ENCODE measurements at regions not wholly inside any gene's neighbourhood (a gene's known extent, or its start where the extent isn't known, plus 50 kb on each side); places are given as distances from the start of the nearest gene placed in this dataset.

DNA sequence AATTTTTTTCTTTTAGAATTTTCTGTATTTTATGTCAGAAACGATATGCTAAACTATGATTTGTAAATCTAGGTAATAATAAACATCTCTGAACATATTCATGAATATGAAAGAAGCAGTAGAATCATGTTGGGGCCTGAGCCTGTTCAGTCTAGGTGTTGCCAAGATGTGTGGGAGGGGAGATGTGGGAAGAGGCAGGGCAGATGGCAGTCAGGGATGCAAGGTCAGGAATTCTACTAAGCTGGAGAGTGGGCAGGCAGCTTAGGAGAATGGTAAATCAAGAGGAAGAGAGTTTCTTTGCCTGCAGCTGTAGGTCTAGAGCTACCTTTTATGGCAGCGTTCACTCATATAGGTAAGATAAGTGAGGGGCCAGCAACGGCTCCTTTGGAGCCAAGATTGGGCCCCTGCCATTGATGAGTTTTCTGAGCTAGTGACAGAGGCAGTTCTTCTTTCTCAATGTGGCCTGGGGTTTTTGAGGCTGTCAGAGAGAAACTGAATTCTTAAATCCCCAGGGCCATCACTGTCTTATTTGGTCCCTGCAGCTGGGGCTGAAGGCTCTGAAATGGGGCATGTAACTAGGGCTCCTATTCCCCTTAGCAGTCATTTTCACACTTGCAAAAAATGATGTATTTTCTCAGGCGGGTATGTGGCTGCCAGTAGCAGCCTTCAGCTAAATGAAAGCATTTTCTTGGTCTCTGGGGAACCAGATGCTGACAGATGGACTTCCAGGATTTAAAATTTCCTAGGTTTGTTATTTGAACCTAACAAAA is 232.8 kb downstream of the PIK3C3 start:
- peak; percentile 52 for DNase-seq

DNA sequence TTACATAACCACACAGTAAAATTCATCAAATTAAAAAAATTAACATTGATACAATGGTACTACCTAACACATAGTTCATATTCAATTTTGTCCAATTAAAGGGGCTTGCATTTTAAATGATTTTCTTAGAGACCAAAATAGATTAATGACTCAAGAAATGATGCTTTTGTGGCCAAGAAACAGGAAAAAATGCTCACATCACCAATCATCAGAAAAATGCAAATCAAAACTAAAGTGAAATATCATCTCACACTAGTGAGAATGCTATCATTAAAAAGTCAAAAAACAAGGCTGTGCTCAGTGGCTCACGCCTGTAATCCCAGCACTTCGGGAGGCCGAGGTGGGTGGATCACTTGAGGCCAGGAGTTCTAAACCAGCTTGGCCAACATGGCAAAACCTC is 235.6 kb downstream of the PIK3C3 start:
- DNase-seq = no peak

DNA sequence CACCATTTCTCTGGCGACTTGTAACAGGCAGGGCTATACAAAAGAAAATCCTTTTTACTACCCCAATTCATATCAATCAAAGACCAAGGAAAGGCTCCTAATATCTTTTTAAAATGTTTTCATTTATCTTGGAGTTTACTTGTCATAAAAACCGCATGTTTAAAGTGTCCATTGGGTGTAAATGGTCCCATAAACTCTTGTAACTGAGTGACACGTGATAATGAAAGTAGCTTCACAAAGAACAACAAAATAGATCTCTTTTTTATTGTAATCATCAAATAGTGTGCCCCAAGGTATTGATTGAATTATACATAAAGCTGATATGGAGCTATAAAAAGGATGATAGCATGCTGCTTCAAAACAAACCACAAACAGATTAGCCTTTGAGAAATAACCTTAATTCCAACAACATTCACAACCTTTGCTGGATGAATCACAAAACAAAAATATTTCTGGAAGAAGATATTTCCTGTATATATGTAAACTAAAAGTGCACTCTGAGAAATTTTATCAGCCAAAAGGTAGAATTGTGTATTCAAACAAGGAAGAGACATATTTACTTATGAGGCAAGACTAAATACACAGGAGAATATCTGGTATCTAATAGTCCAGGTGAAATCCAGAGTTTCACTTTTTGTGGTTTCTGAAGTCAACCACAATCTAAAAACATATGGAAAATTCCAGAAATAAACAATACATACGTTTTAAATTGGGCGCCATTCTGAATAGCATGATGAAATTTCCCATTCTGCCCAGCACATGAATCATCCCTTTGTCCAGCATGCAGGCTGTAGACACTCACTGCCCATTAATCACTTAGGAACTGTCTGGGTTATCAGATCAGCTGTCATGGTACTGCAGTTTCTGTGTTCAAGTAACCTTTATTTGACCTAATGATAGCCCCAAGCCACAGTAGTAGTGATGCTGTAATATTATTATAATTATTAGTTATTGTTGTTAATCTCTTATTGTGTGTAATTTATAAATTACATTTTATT is 237.5 kb downstream of the PIK3C3 start:
- no peak for DNase-seq

DNA sequence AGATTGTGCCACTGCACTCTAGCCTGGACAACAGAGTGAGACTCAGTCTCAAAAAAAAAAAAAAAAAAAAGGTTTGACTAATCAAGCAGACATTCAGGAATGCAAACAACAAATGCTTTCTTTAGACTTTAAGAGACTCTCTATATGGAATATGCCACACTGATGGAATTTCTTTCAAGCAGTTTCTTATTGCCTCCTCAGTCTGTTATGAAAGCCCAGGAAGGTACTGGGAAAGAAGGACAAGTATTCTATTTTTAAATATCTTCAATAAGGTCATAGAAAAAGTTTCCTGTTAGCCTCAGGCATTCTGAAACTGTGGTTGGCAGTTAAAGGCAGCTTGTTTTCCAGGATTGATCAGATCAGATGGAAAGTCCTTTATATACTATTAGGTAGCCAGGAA is 241.6 kb downstream of the PIK3C3 start:
- no peak for DNase-seq

DNA sequence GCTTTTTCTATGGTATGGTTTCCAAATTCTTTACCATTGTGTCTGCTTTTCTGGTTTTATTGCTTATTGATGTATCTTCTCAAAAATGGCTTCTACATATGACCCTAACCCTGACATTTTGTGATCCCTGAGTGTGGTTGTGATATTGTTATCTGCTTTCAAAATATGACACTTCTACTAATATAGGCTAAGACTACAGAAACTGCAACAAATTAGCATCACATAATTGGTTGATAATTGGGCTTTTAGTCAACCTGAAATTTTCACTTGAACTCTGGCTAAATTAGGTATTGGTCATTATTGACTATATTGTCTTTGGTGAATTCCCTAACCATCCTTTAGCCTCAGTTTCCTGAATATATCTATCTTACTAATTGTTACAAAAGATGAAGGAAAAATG is 246.1 kb downstream of the PIK3C3 start:
- DNase-seq = no peak

DNA sequence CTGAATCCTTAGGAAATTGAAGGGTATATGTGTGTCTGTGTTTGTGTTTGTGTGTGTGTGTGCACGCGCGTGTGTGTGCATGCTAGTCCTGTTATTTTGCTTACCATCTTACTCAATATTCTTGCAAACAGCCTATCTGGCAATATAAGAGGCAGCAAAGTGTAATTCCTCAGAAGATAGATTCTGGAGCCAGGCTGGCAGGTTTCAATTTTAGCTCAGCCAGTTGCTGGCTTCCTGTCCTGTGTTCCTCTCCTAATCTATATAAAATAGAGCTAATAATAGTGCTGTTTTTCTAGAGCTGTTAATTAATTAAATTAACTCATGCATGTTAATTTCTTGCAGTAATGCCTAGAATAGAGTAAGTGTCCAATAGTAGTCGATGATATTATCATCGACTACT is 256.2 kb downstream of the PIK3C3 start:
- no peak for DNase-seq

DNA sequence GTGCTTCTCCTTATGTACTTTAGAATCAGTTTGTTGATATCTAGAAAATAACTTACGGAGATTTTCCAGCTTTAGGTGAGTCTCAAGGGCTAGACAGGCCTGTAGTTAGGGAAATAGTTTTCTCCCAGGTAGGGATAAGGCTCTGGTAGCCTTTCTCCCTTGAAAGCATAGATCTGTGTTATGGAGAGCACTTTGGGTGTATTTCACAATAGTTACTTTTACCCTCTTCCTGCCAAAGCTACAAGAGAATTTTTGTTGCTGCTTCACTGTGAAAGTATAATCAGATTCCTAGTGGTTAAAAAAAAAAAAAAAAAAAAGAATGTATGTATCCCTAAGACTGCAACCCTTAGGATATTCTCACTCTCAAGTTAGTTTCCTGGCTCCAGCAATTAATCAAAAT is 267.5 kb downstream of the PIK3C3 start:
- no peak for DNase-seq

DNA sequence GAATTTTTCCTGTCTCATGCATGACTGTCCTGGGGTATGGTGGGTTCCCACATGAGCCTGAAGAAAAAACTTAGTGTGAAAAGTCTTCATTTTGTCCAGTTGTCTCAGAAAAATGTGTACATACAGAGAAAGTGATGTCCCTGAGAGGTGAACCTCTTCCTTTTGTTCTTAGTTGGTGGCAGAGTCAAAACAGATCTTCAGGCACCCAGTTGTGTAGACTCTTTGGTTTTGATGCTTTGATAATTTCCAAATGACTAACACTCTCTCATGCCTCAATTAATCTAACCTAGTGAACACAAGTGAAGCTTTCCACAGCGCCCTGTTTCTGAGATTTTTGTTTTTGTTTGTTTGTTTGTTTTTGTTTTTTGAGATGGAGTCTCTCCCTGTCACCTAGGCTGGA is 273.5 kb downstream of the PIK3C3 start:
- no peak for DNase-seq

DNA sequence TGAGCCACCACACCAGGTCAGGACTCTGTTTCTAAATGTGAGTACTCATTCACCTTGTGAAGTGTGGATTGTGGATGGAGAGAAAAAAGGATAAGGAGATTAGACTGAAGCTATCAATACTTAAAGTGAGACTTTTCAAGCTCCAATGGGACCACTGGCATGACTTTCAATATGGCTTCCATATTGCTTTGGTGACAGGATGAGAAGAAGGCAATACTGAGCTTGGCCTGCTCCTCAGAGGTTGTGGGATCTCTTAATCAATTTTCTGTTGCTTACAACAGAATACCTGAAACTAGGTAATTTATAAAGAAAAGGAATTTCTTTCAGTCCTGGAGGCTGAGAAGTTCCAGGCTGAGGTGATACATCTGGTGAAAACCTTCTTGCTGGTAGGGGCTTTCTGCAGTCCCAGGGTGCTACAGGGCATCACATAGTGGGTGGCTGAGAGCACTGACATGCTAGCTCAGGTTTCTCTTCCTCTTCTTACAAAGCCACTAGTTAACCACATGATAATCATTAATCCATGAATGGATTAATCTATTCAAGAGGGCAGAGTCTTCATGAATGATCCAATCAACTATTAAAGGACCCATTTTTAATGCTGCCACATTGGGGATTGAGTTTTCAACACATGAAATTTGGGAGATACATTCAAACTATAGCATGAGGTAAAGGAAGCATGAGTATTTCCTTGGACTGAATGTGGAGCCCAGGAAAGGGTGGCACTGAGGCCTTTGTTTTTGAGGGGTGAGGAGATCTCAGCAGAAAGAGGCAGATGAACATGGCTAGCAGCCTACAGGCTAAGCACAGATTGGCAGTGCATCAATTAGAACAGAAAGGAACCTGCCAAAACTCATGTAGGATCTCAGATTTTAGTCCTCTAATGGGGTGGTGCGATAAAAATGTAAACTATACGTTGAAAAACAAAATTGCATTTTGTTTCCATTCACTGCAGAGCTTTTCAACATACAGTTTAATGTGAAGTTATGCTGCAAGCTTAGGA is 274.5 kb downstream of the PIK3C3 start:
- DNase-seq = no peak

DNA sequence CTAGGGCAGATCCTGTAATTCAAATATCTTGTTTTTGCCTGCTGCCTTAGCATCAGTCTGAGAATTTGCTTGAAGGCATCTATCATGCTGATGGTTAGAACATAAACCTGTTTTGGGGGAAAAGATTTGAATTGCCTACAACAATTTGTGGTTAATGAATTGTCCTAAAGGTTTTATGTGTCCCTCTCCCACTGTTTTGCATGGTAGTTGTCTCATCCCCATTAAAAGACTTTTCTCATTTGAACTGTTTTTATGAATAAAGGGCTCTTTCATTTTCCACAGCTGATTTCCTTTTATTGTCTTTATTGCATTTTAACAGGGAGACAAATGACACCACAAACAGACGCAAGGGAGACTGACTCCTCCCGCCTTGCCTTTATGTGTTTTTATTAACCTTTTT is 275.6 kb downstream of the PIK3C3 start:
- DNase-seq = no peak

DNA sequence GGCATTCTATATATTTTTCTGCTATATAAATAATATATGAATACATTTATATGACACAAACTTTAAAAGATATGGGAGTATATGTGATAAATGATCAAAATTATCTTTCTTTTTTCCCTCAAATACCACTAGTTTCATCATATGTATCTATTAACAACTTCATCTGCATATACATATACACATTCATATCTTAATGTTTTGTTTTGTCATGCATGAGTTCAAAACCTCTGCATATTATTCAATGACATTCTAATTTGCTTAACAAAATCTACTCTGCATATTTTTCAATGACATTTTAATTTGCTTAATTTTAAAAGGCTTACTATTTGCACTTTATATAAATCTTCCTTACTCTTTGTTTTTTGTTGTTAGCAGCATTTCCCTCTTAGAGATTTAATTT is 276.2 kb downstream of the PIK3C3 start:
- DNase-seq = no peak

DNA sequence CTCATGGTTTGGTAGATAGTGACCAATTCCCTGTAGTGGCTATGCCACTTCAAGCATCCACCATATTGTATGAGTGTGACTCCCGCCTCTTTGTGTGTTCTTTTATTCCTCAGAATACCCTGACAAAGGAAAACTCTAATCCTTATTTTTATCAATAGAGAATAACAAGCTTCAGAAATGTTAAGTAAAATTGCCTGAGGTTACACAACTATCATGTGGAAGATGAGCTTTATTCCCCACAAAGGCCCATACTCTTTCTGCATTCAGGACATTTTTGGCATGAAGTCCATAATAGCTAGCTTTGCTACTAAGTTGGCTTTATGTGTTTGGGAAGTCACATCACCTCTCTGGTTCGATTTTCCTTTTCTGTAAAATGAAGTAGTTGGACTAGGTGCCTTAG is 276.8 kb downstream of the PIK3C3 start:
- no peak for DNase-seq

DNA sequence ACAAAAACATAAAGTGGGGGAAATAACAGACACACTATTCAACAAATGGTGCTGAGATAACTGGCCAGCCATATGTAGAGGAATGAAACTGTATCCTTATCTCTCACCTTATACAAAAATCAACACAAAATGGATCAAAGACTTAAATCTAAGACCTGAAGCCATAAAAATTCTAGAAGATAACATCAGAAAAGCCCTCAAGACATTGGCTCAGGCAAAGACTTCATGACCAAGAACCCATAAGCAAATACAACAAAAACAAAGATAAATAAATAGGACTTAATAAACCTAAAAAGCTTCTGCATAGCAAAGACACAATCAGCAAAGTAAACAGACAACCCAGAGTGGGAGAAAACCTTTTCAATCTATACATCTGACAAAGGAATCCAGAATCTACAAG is 278.9 kb downstream of the PIK3C3 start:
- no peak for DNase-seq

DNA sequence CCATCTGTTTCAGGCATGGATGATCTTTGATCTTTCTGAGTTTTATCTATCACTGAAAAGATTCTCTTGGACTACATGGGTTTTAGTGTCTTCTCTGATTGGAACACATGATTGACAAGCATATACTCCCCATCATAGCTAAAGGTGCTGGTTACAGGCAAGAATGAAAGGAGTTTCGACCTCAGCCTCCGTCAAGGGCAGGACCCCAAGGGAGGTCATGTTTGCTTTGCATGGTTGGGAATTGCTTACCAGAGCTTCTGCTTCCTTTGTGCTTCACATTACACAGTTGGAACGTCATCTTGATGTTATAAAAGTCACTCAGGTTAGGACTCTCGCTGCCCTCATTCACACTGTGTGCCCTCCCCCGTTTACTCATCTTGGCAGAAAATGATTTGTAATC is 287.7 kb downstream of the PIK3C3 start:
- DNase-seq = no peak

DNA sequence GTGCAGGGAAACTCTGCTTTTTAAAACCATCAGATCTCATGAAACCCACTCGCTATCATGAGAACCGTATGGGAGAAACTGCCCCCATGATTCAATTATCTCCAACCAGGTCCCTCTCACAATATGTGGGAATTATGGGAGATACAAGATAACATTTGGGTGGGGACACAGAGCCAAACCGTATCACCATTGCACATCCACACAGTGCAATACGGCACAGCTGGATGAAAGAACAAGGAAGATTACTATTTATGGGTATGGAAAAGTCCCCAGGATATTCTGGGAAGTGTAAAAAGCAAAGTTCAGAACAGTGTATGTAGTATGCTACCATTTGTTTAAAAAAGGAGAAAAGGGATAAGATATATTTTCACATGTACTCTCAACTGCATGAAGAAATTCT is 290.1 kb downstream of the PIK3C3 start:
- DNase-seq = no peak

DNA sequence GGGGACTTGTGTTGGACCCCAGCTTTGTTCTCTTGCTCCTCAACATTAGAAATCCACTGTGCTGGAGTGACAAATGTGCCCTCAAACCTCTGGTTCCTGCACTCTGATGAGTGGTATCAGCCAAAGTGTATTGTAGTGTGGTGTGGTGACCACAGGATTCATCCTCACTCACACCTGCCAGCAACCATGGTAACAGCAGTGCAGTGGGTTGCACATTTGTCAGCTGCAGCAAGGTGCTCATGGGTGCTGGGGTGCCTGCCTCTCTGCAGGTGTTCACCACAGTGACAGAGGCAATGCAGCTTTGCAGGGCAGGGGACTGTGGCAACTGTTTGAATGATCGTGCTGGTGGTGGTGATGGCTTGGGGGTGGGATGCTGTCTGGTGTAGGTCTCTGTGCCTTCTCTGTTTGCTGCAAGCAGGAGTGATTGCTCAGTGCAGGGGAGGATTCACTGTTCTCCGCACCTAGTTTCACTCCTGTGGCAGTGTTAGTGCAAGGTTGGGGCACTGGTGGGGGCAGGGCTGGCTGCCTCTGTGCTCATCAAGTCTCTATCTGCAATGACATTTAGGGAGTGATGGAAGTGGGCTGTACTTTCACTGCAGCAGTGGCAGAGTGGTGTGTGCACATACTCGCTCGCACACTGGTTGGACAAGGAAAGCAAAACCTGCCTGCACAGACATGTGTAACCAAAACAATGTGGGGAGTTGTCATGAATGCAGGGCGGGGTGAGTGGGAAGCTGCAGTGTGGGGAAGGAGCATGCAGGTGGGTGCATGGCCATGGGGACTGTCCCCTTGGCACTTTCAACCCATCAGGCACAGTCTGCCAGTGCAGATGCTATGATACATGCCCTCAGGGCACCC is 301.1 kb downstream of the PIK3C3 start:
- DNase-seq = no peak

DNA sequence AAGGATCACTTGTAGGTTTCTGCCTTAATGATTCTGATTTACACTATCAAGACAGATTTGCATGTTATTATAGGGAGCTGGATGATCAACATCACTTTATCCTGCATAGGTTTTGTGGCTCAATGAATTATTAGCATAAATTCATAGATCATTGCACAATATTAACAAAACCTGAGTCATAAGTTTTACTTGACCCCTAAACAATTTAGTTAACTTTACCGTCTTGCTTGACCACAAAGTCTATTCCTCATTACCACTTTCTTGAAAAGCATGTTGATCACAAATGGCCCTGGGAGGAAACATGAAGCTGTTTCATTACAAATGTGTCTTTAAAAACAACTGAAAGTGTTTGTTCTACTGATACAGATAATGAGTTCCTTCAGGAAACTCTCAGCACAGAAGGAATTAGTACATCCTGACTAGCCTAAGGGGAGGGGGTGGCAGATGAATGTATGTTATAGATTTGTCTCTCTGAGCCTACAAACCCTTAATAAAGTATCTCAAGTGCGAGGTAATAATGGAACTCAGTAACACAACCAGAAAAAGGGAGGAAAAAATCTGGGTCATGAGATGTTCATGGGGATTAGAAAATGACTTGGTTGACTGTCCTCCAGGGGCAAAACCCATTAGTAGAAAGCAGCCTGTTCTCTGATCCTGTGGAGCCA is 303.4 kb downstream of the PIK3C3 start:
- DNase-seq = no peak

DNA sequence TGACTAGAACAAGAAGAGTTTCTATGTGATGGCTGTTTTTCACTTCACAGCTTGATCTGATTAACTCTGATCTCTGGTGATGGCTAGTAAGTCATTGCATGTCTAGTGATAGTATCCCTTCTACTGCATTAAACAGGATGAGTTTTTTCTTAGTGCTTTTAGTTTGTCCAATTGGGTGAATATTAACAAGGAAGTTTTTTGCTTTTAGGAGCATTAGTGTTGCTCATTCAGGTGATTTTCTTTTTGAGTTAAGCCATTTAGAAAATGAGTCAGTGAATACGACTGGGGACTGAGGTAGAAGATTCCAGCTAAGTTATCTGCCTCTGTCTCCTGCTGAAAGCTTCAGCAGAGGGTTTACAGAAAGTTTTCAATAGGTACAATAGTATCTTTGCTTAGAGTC is 306.7 kb downstream of the PIK3C3 start:
- DNase-seq = no peak

DNA sequence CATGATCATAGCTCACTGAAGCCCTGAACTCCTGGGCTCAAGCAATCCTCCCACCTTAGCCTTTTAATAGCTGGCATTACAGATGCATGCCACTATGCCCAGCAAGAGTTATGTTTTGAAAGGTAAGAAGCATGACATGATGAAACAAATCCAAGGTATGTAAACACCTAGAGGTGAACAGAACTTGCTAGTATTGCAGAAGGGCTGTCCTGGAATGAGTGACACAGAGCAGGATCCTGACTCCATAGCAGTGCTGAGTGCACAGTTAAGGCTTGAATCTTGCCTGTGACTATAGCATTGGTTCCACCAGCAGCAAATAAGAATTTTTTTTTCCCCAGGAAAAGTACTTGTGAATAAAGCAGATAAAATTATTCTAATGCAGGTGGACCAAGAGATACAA is 309.5 kb downstream of the PIK3C3 start:
- DNase-seq = no peak

DNA sequence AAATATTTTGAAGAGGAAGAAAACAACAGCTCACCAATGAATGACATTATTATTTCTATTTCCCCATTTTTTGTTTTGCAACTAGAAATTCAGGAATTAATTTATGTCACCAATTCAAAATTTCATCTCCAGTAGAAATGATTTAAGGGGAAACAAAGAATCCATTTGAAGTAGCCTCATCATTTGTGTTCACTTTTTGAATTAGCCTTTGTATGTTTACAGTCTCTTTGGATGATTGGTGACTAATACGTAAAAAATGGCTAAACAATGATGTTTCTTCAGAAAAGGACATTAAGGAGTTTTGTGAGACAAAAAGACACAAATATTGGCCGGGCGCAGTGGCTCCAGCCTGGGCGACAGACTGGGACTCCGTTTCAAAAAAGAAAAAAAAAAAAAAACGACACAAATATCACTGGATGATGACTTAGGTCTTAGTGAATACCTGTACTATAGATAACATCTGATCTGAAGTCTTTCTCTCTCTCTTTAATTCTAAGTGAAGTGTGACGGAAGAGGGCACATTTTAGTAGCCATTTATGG is 313.2 kb downstream of the PIK3C3 start:
- DNase-seq = no peak

DNA sequence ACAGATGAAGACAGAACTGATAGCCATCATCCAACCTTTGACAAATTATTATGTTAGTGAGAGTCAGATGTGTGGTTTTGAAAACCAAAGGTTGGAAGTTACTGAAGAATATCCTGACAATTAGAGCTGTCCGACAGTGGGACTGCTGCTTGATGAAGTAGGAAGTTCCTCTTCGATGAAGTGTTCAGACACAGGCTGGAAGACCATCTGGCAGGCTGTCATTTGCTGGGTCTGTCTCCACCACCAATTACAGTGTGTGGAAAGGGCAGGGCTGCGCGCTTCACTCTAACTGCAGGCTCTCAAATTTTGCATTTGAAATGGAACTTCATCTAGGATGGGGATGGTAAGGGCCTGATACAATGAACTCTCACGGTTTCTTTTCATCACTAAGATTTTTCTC is 313.8 kb downstream of the PIK3C3 start:
- DNase-seq = peak; percentile 13
